ENCODE measurements at regions not wholly inside any gene's neighbourhood (a gene's known extent, or its start where the extent isn't known, plus 50 kb on each side); places are given as distances from the start of the nearest gene placed in this dataset.

DNA sequence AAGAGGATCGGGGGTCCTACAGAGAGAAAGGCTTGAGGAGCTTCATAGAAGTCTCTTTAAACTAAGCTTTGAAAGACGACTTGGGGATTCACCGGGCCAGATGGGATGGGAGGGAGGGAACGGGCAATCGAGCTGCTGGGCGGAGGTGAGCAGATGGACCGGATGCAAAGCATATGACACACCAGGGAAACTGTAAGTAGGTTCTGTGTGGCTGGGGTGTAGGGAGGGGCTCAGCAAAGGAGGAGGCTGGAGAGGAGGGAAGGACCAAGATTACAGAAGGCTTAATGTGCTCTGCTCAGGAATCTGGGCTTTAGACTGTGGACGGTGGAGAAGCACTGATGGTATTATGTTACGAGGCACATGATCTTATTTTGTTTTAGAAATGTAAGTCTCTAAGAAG lies 131.5 kb downstream of the MAIP1 start:
- TF ChIP-seq, protein P1, sequence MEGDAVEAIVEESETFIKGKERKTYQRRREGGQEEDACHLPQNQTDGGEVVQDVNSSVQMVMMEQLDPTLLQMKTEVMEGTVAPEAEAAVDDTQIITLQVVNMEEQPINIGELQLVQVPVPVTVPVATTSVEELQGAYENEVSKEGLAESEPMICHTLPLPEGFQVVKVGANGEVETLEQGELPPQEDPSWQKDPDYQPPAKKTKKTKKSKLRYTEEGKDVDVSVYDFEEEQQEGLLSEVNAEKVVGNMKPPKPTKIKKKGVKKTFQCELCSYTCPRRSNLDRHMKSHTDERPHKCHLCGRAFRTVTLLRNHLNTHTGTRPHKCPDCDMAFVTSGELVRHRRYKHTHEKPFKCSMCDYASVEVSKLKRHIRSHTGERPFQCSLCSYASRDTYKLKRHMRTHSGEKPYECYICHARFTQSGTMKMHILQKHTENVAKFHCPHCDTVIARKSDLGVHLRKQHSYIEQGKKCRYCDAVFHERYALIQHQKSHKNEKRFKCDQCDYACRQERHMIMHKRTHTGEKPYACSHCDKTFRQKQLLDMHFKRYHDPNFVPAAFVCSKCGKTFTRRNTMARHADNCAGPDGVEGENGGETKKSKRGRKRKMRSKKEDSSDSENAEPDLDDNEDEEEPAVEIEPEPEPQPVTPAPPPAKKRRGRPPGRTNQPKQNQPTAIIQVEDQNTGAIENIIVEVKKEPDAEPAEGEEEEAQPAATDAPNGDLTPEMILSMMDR (IDR thresholded peaks at IDR 0.05; ENCODE audit: low read depth, low read length), result no peak
- CTCF ChIA-PET, result no interaction called here
- no peak for DNase-seq (ENCODE audit: low read depth, low spot score)

DNA sequence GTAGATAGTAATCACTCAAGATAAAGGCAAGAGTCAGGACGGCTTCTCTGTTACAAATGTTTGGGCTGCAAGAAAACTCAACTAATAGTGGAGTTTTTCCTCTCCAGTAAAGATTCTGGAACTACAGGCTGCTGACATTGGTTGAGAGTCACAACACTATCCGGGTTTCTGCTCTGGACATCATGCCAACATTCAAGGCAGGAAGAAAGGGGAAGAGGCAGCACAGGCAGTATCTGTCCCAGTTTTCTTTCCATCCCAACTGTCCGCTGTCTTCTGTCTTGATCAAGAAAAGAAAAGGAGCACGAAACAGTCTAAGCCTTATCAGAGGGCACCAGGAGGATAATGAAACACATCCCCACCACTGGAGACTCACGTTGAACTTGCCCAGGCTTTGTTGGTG lies 132.1 kb downstream of the MAIP1 start:
- DNase-seq (ENCODE audit: low read depth, low spot score), result no peak
- H3K27me3 ChIP-seq (ENCODE audit: control insufficient read depth, insufficient read depth, low read length), result no peaks in the 10 kb centered on the region
- ChIA-PET CTCF (no interaction called here), POLR2A (no interaction called here)
- TF ChIP-seq, protein P1 (IDR thresholded peaks at IDR 0.05; ENCODE audit: low read depth, low read length), result no peak
- no peak overlapping the region for H3K4me3 ChIP-seq (ENCODE audit: low read depth, low read length)
- no peak overlapping the region for H3K27ac ChIP-seq (ENCODE audit: low read depth, low read length)
- H3K9me3 ChIP-seq (ENCODE audit: control insufficient read depth, insufficient read depth, low read length), result no peaks in the 10 kb centered on the region

More for the DNA sequence above, 131.5 kb downstream of the MAIP1 start:
- H3K9me3 ChIP-seq (ENCODE audit: control insufficient read depth, insufficient read depth, low read length), result no peaks in the 10 kb centered on the region
- H3K27me3 ChIP-seq (ENCODE audit: control insufficient read depth, insufficient read depth, low read length), result no peaks in the 10 kb centered on the region
- POLR2A ChIA-PET, result no interaction called here
- H3K27ac ChIP-seq (ENCODE audit: low read depth, low read length), result no peak overlapping the region
- no peak overlapping the region for H3K4me3 ChIP-seq (ENCODE audit: low read depth, low read length)

DNA sequence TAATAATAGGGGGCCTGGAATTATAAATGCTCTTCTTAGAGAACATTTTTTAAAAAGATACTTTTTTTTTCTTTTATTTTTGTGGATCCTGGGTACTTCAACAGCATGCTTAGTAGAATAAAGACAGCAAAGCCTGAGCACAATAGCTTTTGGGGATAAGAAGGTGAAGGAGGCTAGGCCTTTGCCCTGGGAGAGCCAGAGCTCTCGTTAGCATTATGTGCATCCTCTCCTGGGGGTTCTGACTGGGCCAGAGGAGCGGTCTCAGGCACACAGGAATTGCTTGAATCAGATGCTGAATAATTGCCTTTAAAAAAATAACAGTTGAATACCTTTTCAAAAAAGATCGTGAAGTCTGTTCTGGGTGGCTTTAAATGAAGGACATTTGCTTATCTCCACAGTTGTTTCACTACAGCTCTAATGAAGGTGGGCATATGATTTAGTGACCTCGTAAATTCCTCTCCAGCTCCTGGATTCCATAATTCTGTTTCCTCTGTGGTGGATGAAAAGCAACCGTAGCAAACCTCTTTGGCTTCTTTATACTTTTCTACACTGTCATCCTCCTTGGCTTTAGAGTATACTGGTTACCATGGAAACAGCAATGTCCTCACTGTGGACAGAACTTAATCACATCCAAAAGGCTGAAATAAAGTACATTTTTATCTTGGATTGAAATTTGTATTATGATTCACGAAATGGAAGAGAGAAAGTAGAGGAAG lies 133.8 kb downstream of the MAIP1 start:
- H3K9me3 ChIP-seq (ENCODE audit: control insufficient read depth, insufficient read depth, low read length), result no peaks in the 10 kb centered on the region
- ChIA-PET POLR2A (no interaction called here), CTCF (interaction anchor here (0.6 kb wide), 1 partner anchor 257 kb away, joined by 3 read pairs; no protein-coding TSS in a partner anchor)
- H3K4me3 ChIP-seq (ENCODE audit: low read depth, low read length), result no peak overlapping the region
- TF ChIP-seq, protein P1 (IDR thresholded peaks at IDR 0.05; ENCODE audit: low read depth, low read length), result no peak
- no peaks in the 10 kb centered on the region for H3K27me3 ChIP-seq (ENCODE audit: control insufficient read depth, insufficient read depth, low read length)
- no peak overlapping the region for H3K27ac ChIP-seq (ENCODE audit: low read depth, low read length)
- no peak for DNase-seq (ENCODE audit: low read depth, low spot score)

DNA sequence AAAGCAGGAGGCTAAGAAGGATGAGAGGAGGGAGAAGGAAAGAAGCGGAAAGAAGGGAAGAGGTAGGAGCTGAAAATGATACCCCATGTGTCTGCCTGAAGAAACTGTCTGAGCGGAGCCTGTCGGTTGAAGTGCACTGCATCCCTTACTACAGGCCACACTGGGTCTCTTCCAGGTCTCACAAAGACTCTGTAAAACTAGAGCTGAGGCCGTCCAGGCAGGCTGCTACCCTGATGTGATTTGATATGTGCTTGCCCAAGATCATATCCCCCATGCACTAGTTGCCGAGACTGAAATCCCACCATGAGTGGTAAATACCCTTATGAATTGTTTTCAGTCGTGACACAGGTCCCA lies 134.4 kb downstream of the MAIP1 start:
- Histone ChIP-seq H3K27me3 (ENCODE audit: control insufficient read depth, insufficient read depth, low read length) (no peaks in the 10 kb centered on the region), H3K9me3 (ENCODE audit: control insufficient read depth, insufficient read depth, low read length) (no peaks in the 10 kb centered on the region), H3K27ac (ENCODE audit: low read depth, low read length) (no peak overlapping the region), H3K4me3 (ENCODE audit: low read depth, low read length) (no peak overlapping the region)
- no peak for DNase-seq (ENCODE audit: low read depth, low spot score)
- ChIA-PET CTCF (no interaction called here), POLR2A (no interaction called here)
- TF ChIP-seq, protein P1 (IDR thresholded peaks at IDR 0.05; ENCODE audit: low read depth, low read length), result no peak

DNA sequence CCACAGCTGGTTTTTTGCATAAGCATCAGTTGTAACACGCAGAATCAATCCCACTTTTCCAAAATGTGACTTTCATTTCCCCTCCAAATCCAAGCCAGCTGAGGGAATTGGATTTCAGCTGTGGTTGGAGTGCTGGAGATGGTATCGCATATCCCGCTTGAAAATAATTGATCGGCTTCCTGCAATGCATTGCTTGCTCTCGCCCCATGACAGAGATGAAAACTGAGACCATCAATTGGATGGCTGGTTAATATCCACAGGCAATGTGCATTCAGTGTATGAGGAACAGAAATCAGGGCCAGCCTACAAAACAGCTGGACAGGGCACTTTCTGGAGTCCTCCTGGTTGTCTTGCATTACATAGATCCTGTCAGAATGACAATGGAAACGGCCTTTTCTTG lies 135.3 kb downstream of the MAIP1 start:
- ChIA-PET CTCF (no interaction called here), POLR2A (no interaction called here)
- Histone ChIP-seq H3K4me3 (ENCODE audit: low read depth, low read length) (no peak overlapping the region), H3K27me3 (ENCODE audit: control insufficient read depth, insufficient read depth, low read length) (no peaks in the 10 kb centered on the region), H3K9me3 (ENCODE audit: control insufficient read depth, insufficient read depth, low read length) (no peaks in the 10 kb centered on the region), H3K27ac (ENCODE audit: low read depth, low read length) (no peak overlapping the region)
- no peak for DNase-seq (ENCODE audit: low read depth, low spot score)
- TF ChIP-seq, protein P1 (IDR thresholded peaks at IDR 0.05; ENCODE audit: low read depth, low read length), result no peak

Data from AG04450 (cell line).